ENCODE measurements at regions not wholly inside any gene's neighbourhood (a gene's known extent, or its start where the extent isn't known, plus 50 kb on each side); places are given as distances from the start of the nearest gene placed in this dataset.

DNA sequence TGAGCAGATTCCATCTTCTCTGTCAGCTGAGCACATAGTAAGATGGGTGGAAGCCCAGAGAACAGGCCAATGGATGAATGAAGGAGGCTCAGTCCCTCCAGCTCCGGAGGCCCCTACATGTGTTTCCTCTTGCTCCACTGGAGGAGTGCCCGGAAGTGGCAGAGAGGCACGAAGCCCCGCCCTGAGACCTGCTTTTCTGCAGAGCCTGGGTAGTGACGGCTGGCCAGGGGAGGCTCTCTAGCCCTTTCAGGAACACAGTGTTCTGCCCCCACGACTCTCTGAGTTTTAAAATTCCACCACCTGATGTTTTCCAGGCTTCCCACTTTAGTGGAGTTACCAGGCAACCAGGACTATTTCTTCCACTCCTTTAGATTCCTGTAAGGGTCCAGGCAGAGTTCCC lies 149.4 kb upstream of the SLC6A11 start:
- no peak overlapping the region for H3K4me3 Mint-ChIP-seq (ENCODE audit: low read depth, unreplicated experiment)
- intact Hi-C loops (cut with micrococcal nuclease; ENCODE audit: unreplicated experiment), result no loop called here
- DNase-seq, result peak; percentile 24
- TF ChIP-seq, protein P1, sequence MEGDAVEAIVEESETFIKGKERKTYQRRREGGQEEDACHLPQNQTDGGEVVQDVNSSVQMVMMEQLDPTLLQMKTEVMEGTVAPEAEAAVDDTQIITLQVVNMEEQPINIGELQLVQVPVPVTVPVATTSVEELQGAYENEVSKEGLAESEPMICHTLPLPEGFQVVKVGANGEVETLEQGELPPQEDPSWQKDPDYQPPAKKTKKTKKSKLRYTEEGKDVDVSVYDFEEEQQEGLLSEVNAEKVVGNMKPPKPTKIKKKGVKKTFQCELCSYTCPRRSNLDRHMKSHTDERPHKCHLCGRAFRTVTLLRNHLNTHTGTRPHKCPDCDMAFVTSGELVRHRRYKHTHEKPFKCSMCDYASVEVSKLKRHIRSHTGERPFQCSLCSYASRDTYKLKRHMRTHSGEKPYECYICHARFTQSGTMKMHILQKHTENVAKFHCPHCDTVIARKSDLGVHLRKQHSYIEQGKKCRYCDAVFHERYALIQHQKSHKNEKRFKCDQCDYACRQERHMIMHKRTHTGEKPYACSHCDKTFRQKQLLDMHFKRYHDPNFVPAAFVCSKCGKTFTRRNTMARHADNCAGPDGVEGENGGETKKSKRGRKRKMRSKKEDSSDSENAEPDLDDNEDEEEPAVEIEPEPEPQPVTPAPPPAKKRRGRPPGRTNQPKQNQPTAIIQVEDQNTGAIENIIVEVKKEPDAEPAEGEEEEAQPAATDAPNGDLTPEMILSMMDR (IDR thresholded peaks at IDR 0.05; ENCODE audit: unreplicated experiment), result no peak
- CTCF ChIA-PET, result no interaction called here
- H3K27me3 Mint-ChIP-seq (ENCODE audit: unreplicated experiment), result peaks cover 82% of the 10 kb centered on the region
- H3K9me3 Mint-ChIP-seq (ENCODE audit: low read depth, unreplicated experiment), result no peaks in the 10 kb centered on the region
- no TSS peak for BruUV-seq (replicated peaks)
- no peak overlapping the region for H3K27ac Mint-ChIP-seq (ENCODE audit: unreplicated experiment)
- no peaks in the 10 kb centered on the region for H3K36me3 Mint-ChIP-seq (ENCODE audit: insufficient read depth, unreplicated experiment)
- H3K4me1 Mint-ChIP-seq (ENCODE audit: low read depth, unreplicated experiment), result no peaks in the 10 kb centered on the region

DNA sequence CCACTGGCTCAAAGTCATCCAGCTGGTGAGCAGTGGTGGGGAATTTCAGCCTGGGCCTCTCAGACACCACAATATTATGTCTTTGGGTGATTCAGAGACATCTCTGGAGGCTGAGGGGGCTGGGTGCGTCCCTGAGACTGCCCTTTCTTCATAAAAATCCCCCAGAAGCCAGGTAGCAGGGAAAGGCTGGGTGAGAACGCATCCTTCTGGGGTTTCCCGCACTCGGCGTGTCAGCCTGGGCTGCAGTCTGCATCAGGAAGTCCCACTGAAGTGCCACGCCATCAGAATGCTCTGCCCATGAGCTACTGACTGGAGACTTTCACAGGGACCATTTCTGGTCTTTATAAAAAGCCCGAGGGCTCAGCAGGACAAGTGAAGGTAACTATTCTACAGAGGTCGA lies 148.8 kb upstream of the SLC6A11 start:
- CTCF ChIA-PET, result no interaction called here
- DNase-seq, result no peak
- Mint-ChIP-seq H3K4me3 (ENCODE audit: low read depth, unreplicated experiment) (no peak overlapping the region), H3K4me1 (ENCODE audit: low read depth, unreplicated experiment) (no peaks in the 10 kb centered on the region), H3K9me3 (ENCODE audit: low read depth, unreplicated experiment) (no peaks in the 10 kb centered on the region), H3K36me3 (ENCODE audit: insufficient read depth, unreplicated experiment) (no peaks in the 10 kb centered on the region), H3K27ac (ENCODE audit: unreplicated experiment) (no peak overlapping the region), H3K27me3 (ENCODE audit: unreplicated experiment) (peaks cover 82% of the 10 kb centered on the region)
- TF ChIP-seq, protein P1 (IDR thresholded peaks at IDR 0.05; ENCODE audit: unreplicated experiment), result no peak
- no TSS peak for BruUV-seq (replicated peaks)
- intact Hi-C loops (cut with micrococcal nuclease; ENCODE audit: unreplicated experiment), result no loop called here

DNA sequence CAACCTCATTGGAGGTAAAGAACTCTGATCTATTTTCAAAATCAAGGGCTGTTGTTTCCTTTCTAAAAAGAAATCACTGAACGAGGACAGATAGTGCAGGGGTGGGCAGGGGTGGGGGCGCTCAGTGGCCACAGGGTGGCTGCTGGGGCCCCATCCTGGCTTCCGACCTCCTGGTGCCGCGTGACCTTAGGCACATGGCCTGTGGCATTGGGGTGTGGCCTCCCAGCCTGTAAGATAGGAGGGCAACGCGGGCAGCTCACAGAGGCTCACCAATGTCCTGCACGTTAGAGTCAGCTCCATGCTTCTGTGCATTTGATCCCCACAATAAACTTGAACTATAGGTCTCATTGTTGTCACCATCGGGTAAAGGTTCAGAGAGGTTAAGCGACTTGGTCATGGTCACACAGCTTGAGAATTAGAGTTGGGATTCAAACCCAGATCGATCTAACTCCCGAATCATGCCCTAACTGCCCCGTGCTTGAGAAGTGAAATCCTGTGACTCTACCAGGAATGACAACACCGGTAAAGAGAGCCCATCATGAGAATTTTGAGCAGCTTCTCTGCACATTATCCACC lies 148.0 kb upstream of the SLC6A11 start:
- Mint-ChIP-seq H3K9me3 (ENCODE audit: low read depth, unreplicated experiment) (no peaks in the 10 kb centered on the region), H3K27me3 (ENCODE audit: unreplicated experiment) (peaks cover 80% of the 10 kb centered on the region), H3K36me3 (ENCODE audit: insufficient read depth, unreplicated experiment) (no peaks in the 10 kb centered on the region), H3K4me1 (ENCODE audit: low read depth, unreplicated experiment) (no peaks in the 10 kb centered on the region), H3K4me3 (ENCODE audit: low read depth, unreplicated experiment) (no peak overlapping the region), H3K27ac (ENCODE audit: unreplicated experiment) (no peak overlapping the region)
- intact Hi-C loops (cut with micrococcal nuclease; ENCODE audit: unreplicated experiment), result no loop called here
- no TSS peak for BruUV-seq (replicated peaks)
- CTCF ChIA-PET, result no interaction called here
- TF ChIP-seq, protein P1 (IDR thresholded peaks at IDR 0.05; ENCODE audit: unreplicated experiment), result no peak
- no peak for DNase-seq

DNA sequence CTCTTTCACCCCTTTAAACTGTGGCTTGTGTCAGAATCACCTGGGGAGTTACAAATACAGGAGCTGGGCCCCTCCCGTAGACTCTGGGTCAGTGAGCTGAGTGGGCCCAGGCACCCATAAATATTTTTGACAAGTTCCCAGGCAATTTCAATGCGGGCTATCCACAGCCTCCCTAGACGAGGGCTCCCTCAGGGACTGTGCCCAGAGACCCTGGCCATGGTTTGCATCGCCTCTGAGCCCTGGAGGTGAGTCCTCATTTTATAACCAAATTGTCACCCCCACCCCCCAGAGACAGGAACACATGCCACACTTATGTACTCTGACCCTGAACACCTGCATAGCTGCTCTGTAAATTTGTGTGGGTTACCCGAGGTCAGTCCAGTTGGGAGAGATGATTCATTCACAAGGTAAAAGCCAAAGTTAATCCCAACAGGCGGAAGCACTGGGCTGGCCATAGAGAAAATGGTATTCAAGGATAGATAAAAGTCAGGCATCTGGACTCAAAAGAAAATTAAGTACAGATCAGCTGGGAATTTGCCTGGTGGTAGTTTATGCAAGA lies 146.5 kb upstream of the SLC6A11 start:
- H3K4me1 Mint-ChIP-seq (ENCODE audit: low read depth, unreplicated experiment), result no peaks in the 10 kb centered on the region
- CTCF ChIA-PET, result no interaction called here
- no TSS peak for BruUV-seq (replicated peaks)
- no peak overlapping the region for H3K27ac Mint-ChIP-seq (ENCODE audit: unreplicated experiment)
- DNase-seq, result no peak
- intact Hi-C loops (cut with micrococcal nuclease; ENCODE audit: unreplicated experiment), result no loop called here
- peaks cover 80% of the 10 kb centered on the region for H3K27me3 Mint-ChIP-seq (ENCODE audit: unreplicated experiment)
- H3K4me3 Mint-ChIP-seq (ENCODE audit: low read depth, unreplicated experiment), result no peak overlapping the region
- H3K9me3 Mint-ChIP-seq (ENCODE audit: low read depth, unreplicated experiment), result no peaks in the 10 kb centered on the region
- no peaks in the 10 kb centered on the region for H3K36me3 Mint-ChIP-seq (ENCODE audit: insufficient read depth, unreplicated experiment)
- TF ChIP-seq, protein P1 (IDR thresholded peaks at IDR 0.05; ENCODE audit: unreplicated experiment), result no peak
